ENCODE measurements at regions not wholly inside any gene's neighbourhood (a gene's known extent, or its start where the extent isn't known, plus 50 kb on each side); places are given as distances from the start of the nearest gene placed in this dataset.

GRCh38 chr15:62932436-62932835, 110.1 kb upstream of the TPM1 start:
- no peak for TF ChIP-seq POLR2A (IDR thresholded peaks at IDR 0.05)
- no peak for TF ChIP-seq CTCF (IDR thresholded peaks at IDR 0.05)
